WERI-Rb-1 (cell line): ENCODE measurements at regions not wholly inside any gene's neighbourhood (a gene's known extent, or its start where the extent isn't known, plus 50 kb on each side); places are given as distances from the start of the nearest gene placed in this dataset.

Source experiments
- DNase-seq: peaks from one replicate; pipeline ENCODE4 v3.0.0-alpha.2; 2020
- H3K27ac ChIP-seq: fragments of 250-450 bp; sonication (Bioruptor Pico); 2 replicates; pipeline ENCODE4 v1.5.1; 2020; ENCODE audit warnings: mild to moderate bottlenecking, moderate library complexity
- H3K27me3 ChIP-seq: fragments of 250-450 bp; sonication (Bioruptor Pico); 2 replicates; pipeline ENCODE4 v1.5.1; 2021; ENCODE audit warnings: mild to moderate bottlenecking, low read depth, moderate library complexity; ENCODE audit not compliant: insufficient read depth, severe bottlenecking
- H3K36me3 ChIP-seq: fragments of 250-450 bp; sonication (Bioruptor Pico); 2 replicates; pipeline ENCODE4 v1.5.1; 2020; ENCODE audit warnings: mild to moderate bottlenecking, moderate library complexity
- H3K4me3 ChIP-seq: 2 replicates; pipeline ENCODE4 v1.5.1; 2011; ENCODE audit warnings: low read depth, mild to moderate bottlenecking, control low read depth, low read length
- H3K9me3 ChIP-seq: fragments of 250-450 bp; sonication (Bioruptor Pico); 2 replicates; pipeline ENCODE4 v1.5.1; 2021; ENCODE audit warnings: mild to moderate bottlenecking, moderate library complexity; ENCODE audit not compliant: severe bottlenecking
- TF ChIP-seq, protein P1 (sequence below): IDR thresholded peaks from 2 replicates; pipeline ENCODE4 v1.5.1; 2011; ENCODE audit warnings: low read depth, mild to moderate bottlenecking, control low read depth, inconsistent platforms, low read length

DNA sequence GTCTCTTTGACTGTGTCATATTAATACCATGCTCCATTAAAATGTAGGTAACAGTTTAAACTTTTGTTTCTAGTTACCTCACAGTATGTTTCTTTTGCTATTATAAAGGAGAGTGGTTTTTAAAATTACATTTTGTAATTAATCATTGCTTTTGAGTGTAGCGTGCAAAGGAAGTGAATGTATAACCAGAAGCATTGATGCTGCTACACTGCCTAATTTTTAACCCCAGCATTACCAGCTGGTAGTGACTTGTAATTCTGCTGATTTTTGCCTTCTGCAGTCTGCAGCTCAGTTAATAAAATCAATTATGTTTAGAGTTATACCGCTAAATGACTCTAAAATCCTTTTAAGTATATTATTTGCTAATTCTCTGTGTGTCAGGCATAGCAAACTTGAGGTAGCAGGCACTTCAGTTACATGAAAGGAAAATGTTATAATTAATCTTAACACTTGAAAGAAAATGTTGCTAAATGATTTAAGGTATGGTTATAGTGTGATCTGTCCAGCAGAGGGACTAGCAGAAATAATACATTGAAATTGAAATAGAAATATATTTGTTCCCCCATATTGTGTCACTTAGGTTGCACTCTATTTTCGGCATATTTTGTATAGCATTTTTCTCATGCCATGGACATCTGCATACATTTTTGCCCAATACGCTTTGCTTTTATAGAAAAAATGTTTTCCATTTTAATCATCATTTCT is 388.5 kb downstream of the CNTNAP4 start:
- Histone ChIP-seq H3K27me3 (no peaks in the 10 kb centered on the region), H3K36me3 (no peaks in the 10 kb centered on the region), H3K4me3 (no peak overlapping the region), H3K9me3 (no peaks in the 10 kb centered on the region), H3K27ac (no peak overlapping the region)
- DNase-seq: no peak
- TF ChIP-seq, protein P1, sequence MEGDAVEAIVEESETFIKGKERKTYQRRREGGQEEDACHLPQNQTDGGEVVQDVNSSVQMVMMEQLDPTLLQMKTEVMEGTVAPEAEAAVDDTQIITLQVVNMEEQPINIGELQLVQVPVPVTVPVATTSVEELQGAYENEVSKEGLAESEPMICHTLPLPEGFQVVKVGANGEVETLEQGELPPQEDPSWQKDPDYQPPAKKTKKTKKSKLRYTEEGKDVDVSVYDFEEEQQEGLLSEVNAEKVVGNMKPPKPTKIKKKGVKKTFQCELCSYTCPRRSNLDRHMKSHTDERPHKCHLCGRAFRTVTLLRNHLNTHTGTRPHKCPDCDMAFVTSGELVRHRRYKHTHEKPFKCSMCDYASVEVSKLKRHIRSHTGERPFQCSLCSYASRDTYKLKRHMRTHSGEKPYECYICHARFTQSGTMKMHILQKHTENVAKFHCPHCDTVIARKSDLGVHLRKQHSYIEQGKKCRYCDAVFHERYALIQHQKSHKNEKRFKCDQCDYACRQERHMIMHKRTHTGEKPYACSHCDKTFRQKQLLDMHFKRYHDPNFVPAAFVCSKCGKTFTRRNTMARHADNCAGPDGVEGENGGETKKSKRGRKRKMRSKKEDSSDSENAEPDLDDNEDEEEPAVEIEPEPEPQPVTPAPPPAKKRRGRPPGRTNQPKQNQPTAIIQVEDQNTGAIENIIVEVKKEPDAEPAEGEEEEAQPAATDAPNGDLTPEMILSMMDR: no peak

DNA sequence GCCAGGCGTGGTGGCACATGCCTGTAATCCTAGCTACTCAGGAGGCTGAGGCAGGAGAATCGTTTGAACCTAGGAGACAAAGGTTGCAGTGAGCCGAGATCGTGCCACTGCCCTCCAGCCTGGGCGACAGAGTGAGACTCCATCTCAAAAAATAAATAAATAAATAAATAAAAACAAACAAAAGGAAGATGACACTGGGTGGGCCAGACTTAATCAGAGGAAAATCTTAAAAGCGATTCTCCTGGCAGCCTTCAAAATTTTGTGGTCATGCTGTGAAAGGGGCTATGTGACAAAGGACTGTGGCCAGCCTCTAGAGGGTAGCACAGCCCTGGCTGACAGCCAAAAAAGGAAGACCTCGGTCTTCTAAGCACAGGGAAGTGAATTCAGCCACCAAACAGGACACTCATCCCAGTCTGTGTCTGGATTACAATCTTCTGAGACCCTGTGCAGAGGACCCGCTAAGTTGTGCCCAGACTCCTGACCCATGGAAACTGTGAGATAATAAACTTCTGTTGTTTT is 391.1 kb downstream of the CNTNAP4 start:
- Histone ChIP-seq H3K4me3 (no peak overlapping the region), H3K36me3 (no peaks in the 10 kb centered on the region), H3K27me3 (no peaks in the 10 kb centered on the region), H3K9me3 (no peaks in the 10 kb centered on the region), H3K27ac (no peak overlapping the region)
- peak; percentile 47 for DNase-seq
- TF ChIP-seq, protein P1: peak; percentile 43

DNA sequence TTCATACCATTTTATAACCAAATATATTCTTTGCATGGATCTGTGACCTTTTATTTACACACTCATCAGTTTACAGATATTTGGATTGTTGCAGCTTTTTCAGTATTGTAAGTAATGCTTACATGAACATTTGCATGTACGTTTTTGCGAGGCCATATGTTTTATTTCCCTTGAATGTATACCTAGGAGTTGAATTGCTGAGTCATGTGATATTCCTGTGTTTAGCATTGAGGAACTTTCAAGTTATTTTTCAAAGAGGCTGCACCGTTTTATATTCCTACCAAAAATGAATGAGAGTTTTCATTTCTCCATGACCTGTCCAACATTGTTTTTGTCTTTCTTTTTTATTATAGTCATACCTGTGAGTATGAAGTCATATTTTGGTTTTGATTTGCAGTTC is 392.1 kb downstream of the CNTNAP4 start:
- no peaks in the 10 kb centered on the region for H3K9me3 ChIP-seq
- no peak overlapping the region for H3K27ac ChIP-seq
- DNase-seq: no peak
- no peaks in the 10 kb centered on the region for H3K36me3 ChIP-seq
- no peaks in the 10 kb centered on the region for H3K27me3 ChIP-seq
- no peak overlapping the region for H3K4me3 ChIP-seq
- TF ChIP-seq, protein P1: no peak

DNA sequence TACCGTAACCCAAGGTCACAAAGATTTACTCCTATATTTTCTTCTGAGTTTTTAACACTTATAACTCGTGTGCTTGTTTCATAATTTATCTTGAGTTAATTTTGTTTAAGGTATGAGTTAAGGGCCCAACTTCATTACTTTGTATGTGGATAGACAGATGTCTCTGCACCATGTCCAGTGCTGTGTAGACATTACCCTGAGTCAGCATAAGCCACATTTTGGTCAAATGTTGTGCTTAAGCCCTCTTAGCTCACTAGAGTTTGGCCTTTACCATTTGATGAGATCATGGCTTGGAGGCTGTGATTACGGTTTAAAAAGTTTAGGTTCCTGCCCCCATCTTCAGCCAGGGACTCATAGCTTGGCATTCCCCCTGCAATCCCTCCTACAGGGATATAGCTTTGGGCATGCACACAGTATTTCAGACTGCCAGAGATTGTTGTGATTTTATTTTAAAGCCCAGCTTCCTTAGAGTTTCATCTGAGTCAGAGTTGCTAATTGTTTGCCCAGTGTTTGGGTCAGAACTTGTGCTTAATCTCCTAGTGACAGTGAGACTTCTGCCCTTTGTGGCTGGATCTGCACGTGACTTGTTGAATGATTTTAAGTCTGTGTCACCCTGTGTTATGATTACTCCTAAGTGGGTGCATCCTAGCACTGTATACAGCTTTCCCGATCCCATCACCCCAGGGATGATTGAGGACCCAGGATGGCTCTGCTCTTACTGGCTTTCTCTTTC is 393.1 kb downstream of the CNTNAP4 start:
- Histone ChIP-seq H3K9me3 (no peaks in the 10 kb centered on the region), H3K27me3 (no peaks in the 10 kb centered on the region), H3K36me3 (no peaks in the 10 kb centered on the region), H3K4me3 (no peak overlapping the region), H3K27ac (no peak overlapping the region)
- DNase-seq: no peak
- TF ChIP-seq, protein P1: no peak

DNA sequence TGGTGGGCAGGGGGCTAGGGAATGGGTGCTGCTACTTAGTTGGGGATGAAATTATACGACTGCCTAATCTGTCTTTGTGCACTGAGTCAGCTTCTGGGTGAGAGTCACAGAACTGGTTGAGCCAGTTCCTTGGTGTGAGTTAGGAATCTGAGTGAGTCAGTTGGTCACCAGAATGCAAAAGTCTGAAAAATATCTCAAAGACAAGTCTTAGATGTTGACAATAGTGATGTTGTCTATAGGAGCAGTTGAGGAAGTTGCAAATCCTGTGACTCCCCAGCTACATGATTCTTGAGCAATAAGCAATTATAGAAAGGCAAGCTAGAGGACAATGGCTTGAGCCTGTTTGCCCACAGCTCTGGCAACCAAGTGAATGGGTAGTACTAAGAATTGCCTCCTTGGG is 399.2 kb downstream of the CNTNAP4 start:
- Histone ChIP-seq H3K36me3 (no peaks in the 10 kb centered on the region), H3K27me3 (no peaks in the 10 kb centered on the region), H3K9me3 (no peaks in the 10 kb centered on the region), H3K4me3 (no peak overlapping the region), H3K27ac (no peak overlapping the region)
- DNase-seq: no peak
- TF ChIP-seq, protein P1: no peak
